ENCODE measurements at regions not wholly inside any gene's neighbourhood (a gene's known extent, or its start where the extent isn't known, plus 50 kb on each side); places are given as distances from the start of the nearest gene placed in this dataset.

DNA sequence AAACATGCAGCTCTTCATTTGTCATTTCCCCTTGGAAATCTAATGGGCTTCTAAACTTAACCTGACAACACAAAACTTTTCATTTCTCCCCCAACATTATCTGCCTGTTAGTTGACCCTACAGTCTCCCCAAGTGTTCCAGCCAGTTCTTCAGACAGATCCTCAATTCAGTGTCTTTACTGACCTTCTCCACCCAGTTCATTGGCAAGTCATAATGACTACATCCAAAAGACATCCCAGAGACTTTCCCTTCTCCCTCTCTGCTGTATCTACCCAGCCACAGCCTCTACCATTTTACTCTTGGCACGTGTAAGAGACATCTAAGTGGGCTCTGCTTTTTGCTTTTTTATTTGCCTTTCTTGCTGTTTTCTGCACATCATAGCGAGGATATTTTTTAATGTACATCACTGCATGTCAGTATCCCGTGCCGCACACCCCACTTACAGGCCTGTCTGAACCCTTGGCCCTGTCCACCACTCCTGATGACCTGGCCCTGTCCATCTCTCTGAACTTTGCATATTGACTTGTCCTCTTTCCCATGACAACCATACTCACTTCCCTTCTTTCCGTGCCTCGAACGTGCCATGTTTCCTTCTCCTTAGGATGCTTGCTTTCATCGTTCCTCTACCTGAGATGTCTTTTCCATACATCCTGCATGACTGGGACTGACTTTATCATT lies 391.9 kb downstream of the IRS2 start:
- no peak for DNase-seq

DNA sequence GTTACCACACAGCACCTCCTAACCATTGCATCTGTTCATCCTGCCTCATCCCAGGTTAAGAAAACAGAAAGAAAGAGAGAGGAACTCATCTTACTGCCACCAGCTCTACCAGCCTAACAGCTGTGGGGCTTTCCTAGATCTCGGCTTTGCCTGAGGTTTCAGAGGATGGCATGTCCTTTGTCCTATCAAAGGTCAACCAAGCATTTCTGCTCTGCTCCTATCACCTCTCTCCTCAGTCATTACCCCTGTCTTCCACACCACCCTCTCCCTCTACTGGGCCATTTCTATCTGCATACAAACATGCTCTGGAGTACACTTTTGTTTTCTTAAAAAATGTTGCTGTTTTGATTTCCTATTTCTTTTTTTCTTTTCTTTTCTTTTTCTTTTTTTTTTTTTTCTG lies 393.3 kb downstream of the IRS2 start:
- DNase-seq, result no peak

DNA sequence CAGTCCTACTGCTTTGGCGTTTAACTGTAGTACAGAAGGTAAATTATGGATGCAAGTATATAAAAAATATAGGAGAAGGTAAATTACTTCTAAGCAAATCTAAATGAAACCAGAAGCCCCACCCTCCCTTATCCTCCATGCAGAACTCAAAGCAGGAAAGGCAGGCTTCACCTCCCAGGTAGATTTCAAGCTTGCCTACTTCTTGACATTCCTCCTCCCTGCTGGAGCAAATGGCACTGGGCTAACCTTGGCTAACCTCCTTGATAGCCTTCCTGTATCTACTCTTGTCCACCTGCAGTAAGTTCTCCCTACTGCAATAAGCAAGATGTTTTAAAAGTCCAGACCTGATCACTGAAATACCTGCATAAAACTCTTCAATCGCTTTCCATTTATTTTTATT lies 396.0 kb downstream of the IRS2 start:
- DNase-seq, result no peak

DNA sequence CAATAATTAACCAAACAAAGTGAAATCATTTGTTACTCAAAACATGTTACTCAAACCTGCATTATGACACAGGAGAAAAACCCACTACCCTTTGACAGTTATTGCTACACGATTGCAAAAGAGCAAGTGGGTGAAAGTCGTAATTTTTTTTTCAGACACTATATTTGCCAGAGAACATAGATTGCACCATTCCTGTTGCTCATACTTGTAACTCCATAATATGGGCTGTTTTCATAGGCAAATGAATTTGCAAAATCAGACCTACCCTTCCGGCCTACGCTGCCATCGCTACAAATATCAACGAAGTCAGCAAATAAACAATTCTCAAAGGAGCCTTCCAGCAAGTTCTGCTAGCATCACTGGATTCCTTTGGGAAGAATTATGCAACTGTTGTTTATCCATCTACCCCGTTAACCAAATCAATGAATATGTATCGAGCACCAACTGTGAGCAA lies 396.5 kb downstream of the IRS2 start:
- DNase-seq, result no peak

DNA sequence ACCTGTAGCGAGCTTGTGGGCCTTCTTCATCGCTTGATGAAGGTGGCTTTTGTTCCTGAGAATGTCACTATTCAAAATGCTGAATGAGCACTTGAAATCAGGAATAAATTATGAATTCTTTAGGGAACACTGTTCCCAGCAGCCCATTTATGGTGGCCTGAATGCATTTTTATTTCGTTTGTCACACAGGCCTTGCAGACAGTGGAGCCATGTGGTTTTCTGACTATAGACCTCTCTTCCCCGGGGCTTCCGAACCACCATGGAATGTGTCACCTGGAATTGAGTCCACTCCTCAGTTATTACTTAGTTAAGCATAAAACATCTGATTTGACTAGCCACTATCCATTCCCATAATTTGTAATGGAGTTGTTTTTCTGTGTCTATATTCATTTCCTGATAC lies 396.9 kb downstream of the IRS2 start:
- no peak for DNase-seq

DNA sequence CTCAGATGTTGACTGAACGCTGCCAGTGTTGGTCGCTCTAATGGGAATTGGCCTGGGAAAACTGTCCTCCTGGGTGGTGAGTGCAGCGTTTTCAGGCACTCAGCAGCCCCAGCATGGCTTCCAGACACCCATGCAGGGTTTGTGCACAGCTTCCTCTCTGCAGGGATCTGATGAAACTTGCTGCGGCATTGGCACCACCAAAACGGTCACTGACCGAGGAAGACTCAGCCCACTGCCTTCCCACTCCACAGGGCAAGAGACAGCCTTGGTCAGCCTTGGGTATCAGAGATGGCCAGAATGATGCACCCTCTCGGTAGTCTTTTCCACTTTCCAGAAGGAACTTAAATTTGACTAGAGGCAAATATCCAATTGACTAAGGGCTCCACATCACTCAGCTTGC lies 398.9 kb downstream of the IRS2 start:
- DNase-seq, result no peak

DNA sequence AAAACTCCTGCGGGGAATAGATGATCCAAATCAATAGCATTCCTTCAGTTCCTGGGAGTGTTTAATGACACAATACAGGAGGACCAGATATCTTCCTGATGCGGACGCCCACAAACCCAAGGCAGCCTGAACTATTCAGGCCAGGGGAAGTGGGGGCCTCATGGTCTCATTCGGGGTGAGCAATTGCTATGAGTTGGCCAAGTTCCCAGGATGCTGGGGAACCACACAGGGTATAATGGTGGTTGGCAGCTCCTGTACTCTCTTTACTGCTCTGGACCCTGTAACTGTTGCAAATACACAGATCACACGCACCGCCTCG lies 401.2 kb downstream of the IRS2 start:
- DNase-seq, result no peak

DNA sequence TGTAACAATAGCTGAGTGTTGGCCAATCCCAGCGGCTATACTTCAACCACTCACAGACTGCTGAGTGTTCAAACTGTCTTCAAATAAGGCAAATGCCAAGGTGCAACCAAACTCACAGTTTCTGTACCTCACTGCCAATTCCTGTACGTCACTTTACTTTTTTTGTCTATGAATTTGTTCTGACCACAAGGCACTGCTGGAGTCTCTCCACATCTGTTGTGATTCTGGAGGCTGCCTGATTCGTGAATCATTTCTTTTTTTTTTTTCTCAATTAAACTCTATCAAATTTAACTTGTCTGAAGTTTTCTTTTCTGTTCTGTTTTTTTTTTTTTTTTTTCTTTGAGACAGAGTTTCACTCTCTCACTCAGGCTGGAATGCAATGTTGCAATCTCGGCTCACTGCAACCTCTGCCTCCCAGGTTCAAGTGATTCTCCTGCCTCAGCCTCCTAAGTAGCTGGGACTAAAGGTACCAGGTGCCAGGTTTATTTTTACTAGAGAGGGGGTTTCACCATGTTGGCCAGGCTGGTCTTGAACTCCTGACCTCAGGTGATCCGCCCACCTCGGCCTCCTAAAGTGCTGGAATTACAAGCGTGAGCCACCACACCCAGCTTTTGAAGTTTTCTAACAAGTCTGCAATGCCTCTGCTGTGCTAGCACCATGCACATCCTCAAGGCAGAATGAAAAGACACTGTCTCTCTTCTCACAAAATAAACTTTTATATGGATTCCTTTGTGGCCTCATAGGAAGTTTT lies 401.7 kb downstream of the IRS2 start:
- no peak for DNase-seq

DNA sequence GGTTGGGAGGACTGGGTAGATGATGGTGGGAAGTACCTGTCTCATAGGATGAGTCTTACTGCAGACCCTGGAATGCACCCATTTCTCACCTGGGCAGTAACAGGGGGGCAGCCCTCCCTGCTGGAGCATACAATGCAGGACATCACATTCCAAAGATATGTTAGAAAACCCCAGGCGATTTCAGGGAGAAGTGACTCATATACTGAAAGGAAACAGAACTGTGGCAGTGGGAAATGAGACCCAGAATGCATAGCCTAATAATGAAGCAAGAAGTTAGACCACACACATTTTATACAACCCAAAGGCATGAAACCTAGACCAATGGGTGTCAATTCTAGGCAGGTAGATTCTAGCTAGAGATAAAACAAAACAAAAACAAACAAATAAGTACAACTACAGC lies 402.7 kb downstream of the IRS2 start:
- no peak for DNase-seq

DNA sequence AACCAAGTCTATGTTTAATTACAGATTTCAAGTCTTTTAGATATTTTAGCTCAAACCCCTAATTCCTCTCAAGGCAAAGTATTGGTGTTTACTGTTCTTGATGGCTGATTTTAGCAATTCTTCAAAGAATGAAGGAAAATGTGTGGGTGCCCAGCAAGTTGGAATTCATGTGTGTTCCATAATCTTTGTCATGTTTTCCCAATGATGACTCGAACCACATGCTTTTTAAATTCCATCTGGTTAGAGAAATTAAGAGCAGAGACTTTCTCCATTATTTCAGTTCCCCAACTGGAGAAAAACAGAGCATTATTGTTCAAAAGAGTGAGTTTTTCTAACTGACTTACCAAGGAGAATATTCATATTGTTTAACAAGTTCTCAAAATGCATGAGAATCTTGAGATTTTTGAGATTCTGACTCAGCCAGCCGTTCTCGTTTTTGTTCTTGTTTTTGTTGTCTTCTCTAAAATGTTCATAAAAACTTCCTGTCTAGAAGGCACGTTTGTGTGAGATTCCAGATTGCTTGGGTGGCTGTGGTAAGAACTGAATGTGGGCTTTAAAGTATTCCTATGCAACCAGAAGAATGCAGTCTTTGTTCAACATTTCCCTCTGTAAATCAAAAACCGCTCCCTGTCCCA lies 404.7 kb downstream of the IRS2 start:
- no peak for DNase-seq

DNA sequence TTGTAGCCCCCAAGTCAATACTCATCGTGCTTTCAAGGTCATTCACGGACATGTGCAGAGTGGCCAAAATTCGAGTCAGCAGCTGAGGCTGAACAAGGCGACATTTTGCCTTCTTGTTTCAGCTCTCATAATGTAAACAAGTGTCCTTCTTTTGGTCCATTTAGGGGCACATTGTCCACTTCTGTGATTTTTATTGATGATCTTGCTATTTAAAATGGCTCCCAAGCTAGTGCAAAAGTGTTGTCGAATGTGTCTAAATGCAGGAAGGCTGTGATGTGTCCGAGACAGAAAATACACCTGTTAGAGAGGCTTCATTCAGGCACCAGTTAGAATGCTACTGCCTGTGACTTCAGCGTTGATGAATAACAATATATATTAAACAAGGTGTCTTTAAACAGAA lies 405.9 kb downstream of the IRS2 start:
- no peak for DNase-seq

DNA sequence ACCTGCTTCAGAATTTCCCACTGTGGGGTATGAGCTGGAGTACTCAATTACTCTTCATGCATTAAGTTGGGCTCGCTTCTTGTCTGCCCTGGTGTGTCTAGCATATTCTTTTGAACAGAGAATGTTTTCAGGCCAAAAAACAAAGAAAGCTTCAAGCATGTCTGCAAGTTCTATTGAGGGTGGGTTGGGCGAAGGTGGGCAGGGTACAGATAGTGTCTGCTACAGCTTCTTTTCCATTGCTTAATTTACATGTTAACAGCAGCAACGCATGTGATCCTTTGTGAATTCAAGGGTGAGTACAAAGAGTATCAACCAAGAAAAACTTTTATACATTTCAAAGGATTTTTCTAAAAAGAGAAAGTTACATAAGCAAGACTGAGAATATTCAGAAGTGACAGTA lies 406.5 kb downstream of the IRS2 start:
- no peak for DNase-seq

DNA sequence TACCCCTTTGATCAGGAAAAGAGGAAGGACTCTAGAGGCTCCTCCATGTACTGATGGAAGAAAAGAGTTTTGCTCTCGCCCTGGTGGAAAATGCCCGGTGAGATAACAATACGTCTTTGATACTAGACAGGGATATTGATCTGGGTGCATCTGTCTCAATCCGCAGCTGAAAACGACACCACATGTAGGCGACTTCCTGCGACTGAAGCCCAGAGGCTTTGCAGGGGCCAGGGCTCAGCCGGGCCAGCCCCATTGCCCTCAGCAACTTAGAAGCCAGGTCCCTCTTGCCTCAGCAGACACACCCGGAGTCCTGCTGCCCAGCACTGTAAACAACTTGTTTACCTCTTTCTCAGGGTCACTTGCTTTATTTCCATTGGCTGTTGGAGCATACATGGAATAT lies 409.4 kb downstream of the IRS2 start:
- peak; percentile 21 for DNase-seq

DNA sequence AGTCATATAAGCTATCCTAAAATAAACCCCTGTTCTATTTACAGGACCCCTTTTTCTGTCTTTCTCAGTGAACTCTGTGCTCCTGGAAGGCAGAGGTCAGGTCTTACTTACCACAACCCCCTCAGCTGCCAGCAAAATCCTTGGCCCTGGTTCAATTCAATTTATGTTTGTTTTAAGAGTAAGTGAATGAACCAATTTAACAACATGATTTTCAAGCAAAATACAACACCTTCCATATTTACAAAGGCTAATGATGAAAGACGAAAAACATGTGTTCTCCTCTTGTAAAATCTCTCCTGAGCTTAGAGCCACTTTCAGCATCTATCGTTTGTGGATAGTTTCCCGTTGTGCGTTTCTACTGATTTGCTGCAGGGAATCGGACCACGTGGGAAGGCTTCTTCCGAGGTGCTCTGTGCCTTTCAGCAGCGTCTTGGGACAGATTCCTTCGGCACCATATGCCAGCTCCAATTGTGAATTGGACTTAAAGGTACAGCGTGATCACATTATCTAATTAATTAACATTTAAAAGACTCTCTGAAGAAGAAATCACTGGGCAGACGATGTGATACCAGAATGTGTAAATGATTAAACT lies 411.7 kb downstream of the IRS2 start:
- peak; percentile 65 for DNase-seq

DNA sequence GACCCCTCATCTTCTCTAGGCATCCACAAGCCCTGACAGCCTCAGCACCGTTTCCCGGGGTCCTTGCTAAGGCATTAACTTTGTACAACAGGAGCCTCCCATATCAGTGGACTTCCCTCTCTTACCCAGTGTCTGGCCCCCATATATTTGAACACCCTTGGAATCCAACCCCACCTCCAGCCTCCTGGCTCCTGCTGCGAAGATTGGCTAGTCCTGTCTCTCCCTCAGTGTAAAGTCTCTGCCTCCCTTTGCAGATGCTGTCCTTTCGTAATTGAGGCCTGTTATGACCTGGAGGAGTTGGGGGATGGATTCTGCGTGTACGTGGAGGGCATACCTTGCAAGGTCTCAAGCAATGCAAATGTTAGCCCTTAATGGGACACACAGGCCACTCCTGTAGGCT lies 413.7 kb downstream of the IRS2 start:
- DNase-seq, result no peak

DNA sequence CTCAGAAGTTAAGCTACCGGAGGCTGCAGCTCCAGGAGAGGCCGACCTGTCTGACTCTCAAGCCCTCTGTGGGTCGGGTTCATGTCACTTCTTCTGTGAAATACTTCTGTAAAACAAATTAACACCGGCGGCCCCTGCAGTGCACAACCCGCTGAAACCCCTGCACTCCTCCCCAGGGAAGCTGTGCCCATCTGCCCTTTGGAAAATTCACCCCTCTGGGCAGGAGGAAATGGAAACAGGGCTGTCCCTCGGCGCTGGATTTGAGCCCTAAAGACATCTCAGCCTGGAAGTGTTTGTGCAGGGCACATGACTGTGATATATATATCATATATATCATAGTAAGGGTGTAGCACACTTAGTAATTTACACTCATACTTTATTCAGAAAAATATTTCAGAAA lies 415.3 kb downstream of the IRS2 start:
- no peak for DNase-seq

DNA sequence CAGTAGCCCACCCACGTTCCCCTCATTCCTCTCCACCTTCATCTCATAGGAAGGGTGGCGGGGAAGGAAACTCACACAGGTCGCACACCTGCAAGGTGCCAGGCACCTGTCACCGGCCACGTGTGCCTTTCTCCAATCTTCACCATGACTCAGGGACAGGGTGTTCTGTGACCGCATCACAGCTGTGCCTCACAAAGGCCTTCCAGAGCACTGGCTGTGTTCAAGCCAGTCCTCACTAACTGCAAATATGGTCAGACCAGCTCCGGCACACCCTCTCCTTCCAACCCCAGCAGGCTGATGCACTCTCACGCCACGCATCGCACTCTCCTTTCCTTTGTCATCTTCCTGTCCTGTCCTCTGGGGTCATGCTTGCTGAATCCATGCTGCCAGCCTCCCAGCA lies 415.9 kb downstream of the IRS2 start:
- DNase-seq, result no peak

DNA sequence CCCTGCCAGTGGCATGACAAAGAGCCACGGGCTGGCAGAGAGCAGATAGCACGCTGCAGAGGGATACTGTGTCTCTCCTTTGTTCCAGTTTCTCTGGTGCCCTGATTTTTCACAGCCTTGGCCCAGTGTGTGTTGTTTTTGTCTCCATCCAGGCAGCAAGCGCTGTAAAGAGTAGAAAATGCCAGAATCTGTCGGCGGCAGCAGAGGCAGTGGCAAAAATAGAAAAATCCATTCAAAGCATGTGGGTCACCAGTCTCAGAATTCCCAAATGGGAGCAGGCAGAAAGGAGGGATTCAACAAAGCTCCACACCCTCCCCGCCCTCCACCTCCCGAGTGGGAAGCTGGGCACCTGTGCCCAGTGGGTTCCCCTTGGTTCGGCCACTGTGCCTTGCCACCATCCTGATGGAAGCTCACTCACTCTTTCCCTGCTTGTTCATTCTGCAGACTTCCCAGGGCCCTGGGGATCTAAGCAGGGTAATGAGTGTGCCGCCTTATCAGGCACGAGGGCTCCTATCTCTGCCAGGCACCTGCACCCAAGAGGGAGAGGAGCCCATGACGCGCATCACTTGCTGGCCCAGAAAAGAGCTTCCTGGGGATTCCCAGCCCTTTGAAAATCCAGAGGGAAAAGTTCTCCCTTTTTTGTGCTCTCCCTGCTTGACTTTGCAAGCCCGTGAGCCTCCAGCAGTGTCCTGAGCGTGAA lies 416.9 kb downstream of the IRS2 start:
- DNase-seq, result no peak

DNA sequence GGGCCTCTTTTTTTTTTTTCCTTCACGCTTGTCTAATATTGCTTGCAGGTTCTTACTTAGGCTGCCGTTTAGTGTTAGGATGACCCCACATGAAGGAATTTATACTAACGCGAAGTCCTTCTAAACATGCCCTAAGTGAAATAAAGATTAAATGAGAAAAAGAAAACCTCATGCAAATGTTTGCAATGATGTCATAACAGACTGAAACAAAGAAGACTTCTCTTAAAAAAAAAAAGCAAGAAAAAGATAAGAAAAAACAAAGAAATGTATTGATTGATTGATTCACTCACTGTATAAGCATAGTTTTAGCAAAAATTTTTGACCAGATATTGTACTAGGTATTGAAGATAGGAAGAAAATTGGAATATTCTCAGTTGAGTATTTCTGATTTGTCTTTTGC lies 418.2 kb downstream of the IRS2 start:
- no peak for DNase-seq

DNA sequence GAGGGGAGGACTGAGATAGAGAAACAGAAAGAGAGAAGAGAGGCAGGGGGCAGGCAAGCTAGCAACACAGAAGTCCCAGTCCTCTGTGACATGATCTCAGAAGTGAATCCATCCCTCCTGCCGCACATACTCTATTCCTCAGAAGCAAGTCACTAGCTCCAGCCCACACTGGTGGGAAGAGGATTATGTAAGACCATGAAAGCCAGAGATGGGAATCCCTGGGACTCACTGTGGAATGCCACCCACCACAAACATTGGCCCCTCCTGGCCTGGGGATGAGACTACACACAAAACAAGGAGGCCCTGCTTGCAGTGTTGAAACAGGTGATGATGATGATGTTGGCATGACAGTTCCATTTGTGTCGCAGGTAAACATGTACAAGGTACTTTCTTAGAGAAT lies 419.9 kb downstream of the IRS2 start:
- peak; percentile 21 for DNase-seq

DNA sequence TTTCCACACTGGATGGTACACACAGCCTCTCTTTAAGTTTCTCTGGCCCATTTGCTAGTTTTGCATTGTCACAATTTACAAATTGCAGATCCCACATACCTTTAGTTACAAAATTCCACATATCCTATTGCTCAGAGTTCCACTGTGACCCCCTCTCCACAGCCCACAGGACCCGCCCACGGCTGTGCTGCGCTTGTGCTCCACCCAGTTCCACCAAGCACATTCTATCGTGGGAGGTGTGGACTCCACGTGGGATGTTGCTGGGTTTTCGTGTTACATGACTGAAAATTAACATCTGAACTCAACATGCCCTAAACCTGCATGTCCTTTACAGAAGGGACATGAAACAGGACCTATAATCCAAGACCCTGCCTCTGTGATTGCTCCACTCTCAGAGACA lies 423.0 kb downstream of the IRS2 start:
- DNase-seq, result no peak

DNA sequence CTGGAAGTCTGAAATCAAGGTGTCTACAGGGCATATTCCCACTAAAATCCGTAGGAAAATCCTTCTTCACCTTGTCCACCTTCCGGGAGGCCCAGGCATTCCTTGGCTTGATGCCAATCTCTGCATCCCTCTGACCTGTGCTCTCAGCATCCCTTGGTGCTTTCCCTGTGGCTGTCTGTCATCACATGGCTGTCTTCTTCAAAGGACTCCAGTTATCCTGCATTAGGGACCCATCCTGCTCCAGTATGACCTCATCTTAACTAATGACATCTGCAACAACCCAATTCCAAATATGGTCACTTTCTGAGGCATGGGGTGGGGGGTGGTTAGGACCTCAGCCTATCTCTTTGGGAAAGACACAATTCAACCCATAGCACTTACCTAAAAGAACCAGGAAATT lies 423.8 kb downstream of the IRS2 start:
- no peak for DNase-seq

DNA sequence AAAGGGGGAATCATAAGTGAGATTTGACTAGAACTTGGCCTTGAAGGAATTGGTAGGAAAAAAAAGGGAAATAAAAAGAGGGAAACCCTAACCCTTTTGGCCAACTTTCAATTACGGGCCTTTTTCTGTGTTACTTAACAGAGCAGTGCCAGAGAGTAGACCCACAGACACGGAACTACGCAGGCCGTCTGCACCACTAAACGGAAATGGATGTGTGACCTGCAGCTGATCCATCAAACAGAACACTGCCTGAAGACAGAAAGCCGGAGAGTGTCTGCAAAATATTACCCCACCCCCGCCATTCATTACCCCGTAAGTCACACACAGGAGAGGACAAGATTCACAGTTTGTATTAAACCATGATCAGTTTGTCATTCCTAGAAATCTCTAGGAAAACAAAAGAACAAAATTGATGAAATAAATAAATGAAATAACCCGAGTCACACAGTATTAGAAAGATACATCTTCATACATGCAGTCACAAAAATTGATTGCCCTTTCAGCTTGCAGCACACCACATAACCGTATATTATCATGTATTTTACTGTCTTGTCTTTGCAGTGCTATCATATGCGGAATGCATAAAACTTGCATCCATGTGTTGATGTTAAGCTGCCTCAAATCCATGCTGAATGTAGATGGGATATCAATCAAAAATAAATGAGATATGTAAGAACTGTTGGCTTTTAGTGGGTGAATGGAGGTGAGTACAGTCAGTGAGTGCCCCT lies 424.7 kb downstream of the IRS2 start:
- DNase-seq, result no peak

Measured in NCI-H82 (cell line).